ENCODE measurements at regions not wholly inside any gene's neighbourhood (a gene's known extent, or its start where the extent isn't known, plus 50 kb on each side); places are given as distances from the start of the nearest gene placed in this dataset.

- Mint-ChIP-seq H3K27me3 (ENCODE audit: low read depth) (no peaks in the 10 kb centered on the region), H3K27ac (no peak overlapping the region), H3K4me1 (no peaks in the 10 kb centered on the region), H3K36me3 (no peaks in the 10 kb centered on the region), H3K9me3 (peaks cover 3% of the 10 kb centered on the region), H3K4me3 (no peak overlapping the region)
- no peak for DNase-seq (ENCODE audit: low spot score in 2 of 2, unreplicated experiment in 2 of 2)
- no peak for TF ChIP-seq CTCF (IDR thresholded peaks at IDR 0.05; ENCODE audit: unreplicated experiment)
Observed at GRCh38 chr6:115358616-115359015, 702.1 kb downstream of the FRK start.

GRCh38 chr6:115356371-115356770 is 704.3 kb downstream of the FRK start:
- Mint-ChIP-seq H3K4me1 (peaks cover 2% of the 10 kb centered on the region), H3K27me3 (ENCODE audit: low read depth) (no peaks in the 10 kb centered on the region), H3K36me3 (no peaks in the 10 kb centered on the region), H3K4me3 (no peak overlapping the region), H3K27ac (no peak overlapping the region), H3K9me3 (peaks cover 3% of the 10 kb centered on the region)
- no peak for TF ChIP-seq CTCF (IDR thresholded peaks at IDR 0.05; ENCODE audit: unreplicated experiment)
- DNase-seq (ENCODE audit: low spot score in 2 of 2, unreplicated experiment in 2 of 2), result no peak

- Mint-ChIP-seq H3K4me3 (no peak overlapping the region), H3K27ac (no peak overlapping the region), H3K27me3 (ENCODE audit: low read depth) (no peaks in the 10 kb centered on the region), H3K4me1 (peaks cover 23% of the 10 kb centered on the region), H3K36me3 (no peaks in the 10 kb centered on the region), H3K9me3 (no peaks in the 10 kb centered on the region)
- TF ChIP-seq CTCF (IDR thresholded peaks at IDR 0.05; ENCODE audit: unreplicated experiment), result no peak
- no peak for DNase-seq (ENCODE audit: low spot score in 2 of 2, unreplicated experiment in 2 of 2)
Observed at GRCh38 chr6:115323001-115323400, 737.7 kb downstream of the FRK start.

- Mint-ChIP-seq H3K4me3 (no peak overlapping the region), H3K36me3 (no peaks in the 10 kb centered on the region), H3K4me1 (peaks cover 23% of the 10 kb centered on the region), H3K9me3 (no peaks in the 10 kb centered on the region), H3K27ac (no peak overlapping the region), H3K27me3 (ENCODE audit: low read depth) (no peaks in the 10 kb centered on the region)
- no peak for TF ChIP-seq CTCF (IDR thresholded peaks at IDR 0.05; ENCODE audit: unreplicated experiment)
- no peak for DNase-seq (ENCODE audit: low spot score in 2 of 2, unreplicated experiment in 2 of 2)
Observed at GRCh38 chr6:115319823-115320222, 740.9 kb downstream of the FRK start.

- no peak for TF ChIP-seq CTCF (IDR thresholded peaks at IDR 0.05; ENCODE audit: unreplicated experiment)
- Mint-ChIP-seq H3K9me3 (peaks cover 55% of the 10 kb centered on the region), H3K4me1 (no peaks in the 10 kb centered on the region), H3K36me3 (peaks cover 2% of the 10 kb centered on the region), H3K27ac (no peak overlapping the region), H3K4me3 (no peak overlapping the region), H3K27me3 (ENCODE audit: low read depth) (no peaks in the 10 kb centered on the region)
- no peak for DNase-seq (ENCODE audit: low spot score in 2 of 2, unreplicated experiment in 2 of 2)
Observed at GRCh38 chr6:115310156-115310555, 750.5 kb downstream of the FRK start.

- H3K4me3 Mint-ChIP-seq, result no peak overlapping the region
- H3K9me3 Mint-ChIP-seq, result peaks cover 13% of the 10 kb centered on the region
- no peak overlapping the region for H3K27ac Mint-ChIP-seq
Observed at GRCh38 chr6:115302731-115303130, 758.0 kb downstream of the FRK start.

More at GRCh38 chr6:115302731-115303130, 758.0 kb downstream of the FRK start:
- Mint-ChIP-seq H3K4me1 (no peaks in the 10 kb centered on the region), H3K27me3 (ENCODE audit: low read depth) (no peaks in the 10 kb centered on the region), H3K36me3 (no peaks in the 10 kb centered on the region)
- no peak for DNase-seq (ENCODE audit: low spot score in 2 of 2, unreplicated experiment in 2 of 2)
- TF ChIP-seq CTCF (IDR thresholded peaks at IDR 0.05; ENCODE audit: unreplicated experiment), result no peak

All from mesothelial cell of epicardium (in vitro differentiated cells).